NCI-H748 treated with DMSO at 0.1 percent for 48 hours (cell line): ENCODE measurements at regions not wholly inside any gene's neighbourhood (a gene's known extent, or its start where the extent isn't known, plus 50 kb on each side); places are given as distances from the start of the nearest gene placed in this dataset.

ENCODE experiments used
- DNase-seq: peaks from one replicate; lab custom pipeline; 2025; lab: John Stamatoyannopoulos, UW

GRCh38 chr4:14247767-14248166, 620.2 kb upstream of the BOD1L1 start:
- no peak for DNase-seq

GRCh38 chr4:14249226-14249625, 621.7 kb upstream of the BOD1L1 start:
- no peak for DNase-seq

GRCh38 chr4:14254252-14254651, 626.7 kb upstream of the BOD1L1 start:
- no peak for DNase-seq

- DNase-seq: no peak
Measured at GRCh38 chr4:14254926-14255325, 627.4 kb upstream of the BOD1L1 start.

GRCh38 chr4:14257903-14258302, 630.4 kb upstream of the BOD1L1 start:
- DNase-seq: no peak

DNA sequence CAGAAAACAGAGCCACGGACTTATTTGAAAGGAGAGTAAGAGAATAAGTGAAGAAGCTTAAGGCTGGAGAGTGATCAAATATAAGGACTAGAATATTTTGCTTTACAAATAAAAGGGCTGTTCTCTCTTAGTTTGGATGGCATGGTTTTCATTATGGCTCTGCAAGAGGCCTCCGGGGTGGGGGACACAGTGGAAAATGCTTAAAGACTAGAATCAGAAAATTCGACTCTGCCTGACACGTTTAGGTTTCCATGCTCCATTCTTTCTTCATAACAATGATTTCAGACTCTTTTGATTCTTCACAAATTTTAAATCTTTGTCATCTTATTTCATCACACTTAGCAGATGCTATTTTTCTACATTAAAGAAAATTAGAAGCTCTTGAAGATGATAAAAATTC, 632.4 kb upstream of the BOD1L1 start:
- no peak for DNase-seq

DNA sequence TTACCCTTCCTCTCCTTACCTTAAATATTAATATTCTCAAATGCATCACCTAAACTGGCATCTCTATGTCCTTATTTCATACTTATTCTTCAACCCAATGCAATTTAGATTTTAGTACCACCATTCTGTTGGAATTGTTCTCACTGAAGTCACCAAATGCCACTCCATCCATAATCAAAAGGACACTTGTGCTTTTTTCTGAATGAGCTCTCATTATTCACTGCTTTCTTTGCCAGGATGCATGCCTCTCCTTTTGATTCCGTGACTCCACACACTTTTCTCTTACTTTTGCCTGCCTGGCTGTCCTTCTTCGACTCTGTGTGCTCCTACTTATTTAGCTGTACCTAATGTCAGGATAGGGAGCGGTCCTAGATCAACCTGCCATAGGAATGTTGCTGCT, 633.1 kb upstream of the BOD1L1 start:
- no peak for DNase-seq

GRCh38 chr4:14262221-14262620, 634.7 kb upstream of the BOD1L1 start:
- DNase-seq: no peak

DNA sequence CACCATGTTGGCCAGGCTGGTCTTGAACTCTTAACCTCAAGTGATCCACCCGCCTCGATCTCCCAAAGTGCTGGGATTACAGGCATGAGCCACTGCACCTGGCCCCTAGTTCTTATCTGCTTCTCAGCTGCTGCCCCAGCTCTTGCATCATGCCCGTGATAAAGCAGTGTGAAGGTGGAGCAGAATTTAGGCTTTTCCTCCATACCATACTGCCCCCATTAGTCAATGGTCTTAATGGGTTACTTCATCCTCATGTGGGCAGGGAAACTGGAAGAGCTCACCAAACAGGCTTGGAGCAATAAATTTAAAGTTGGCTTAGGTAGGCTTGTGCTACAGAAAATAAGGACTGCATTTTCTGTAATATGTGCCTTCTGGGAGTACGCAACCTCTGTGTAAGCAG, 636.9 kb upstream of the BOD1L1 start:
- DNase-seq: no peak

GRCh38 chr4:14265651-14266050, 638.1 kb upstream of the BOD1L1 start:
- DNase-seq: no peak

GRCh38 chr4:14267373-14268060, 640.0 kb upstream of the BOD1L1 start:
- peak; percentile 90 for DNase-seq

- DNase-seq: no peak
Measured at GRCh38 chr4:14269824-14270223, 642.3 kb upstream of the BOD1L1 start.

DNA sequence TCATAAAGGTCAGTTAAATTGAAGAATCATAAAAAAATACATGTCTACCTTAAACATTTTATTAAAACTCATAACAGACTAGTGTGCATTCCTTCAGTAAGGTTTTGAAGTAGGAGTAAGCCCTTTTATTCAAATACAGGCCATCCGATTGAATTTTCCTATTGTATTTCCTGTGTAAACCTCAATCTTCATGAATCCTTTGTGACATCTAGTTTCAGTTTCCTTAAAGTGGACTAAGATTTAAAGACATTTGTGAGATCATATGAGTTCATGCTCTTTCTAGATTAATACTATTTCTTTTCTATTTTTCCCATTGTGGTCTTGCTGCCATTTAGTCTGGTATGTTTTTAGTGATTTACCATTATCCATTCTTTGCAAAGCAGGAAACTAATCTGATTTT, 644.7 kb upstream of the BOD1L1 start:
- DNase-seq: no peak

- DNase-seq: no peak
Measured at GRCh38 chr4:14277505-14277904, 650.0 kb upstream of the BOD1L1 start.

DNA sequence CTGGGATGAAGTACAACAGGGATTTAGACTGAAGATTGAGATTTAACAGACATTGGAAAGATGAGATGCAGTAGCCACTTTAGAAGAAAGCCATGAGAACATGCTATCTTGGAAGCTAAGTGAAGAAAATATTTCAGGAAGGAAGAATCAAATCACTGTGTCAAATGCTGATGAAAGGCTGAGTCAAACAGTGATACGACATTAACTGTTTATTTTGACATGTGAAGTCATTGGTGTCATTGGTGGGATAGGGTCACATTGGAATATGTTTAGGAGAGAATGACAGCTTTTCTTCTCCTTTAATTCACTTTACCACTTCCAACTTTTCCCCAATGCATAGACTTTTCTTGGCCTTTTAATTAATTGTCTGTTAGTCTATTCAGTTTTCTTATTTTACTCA, 653.0 kb upstream of the BOD1L1 start:
- no peak for DNase-seq

- DNase-seq: no peak
Measured at GRCh38 chr4:14284578-14284977, 657.1 kb upstream of the BOD1L1 start.

DNA sequence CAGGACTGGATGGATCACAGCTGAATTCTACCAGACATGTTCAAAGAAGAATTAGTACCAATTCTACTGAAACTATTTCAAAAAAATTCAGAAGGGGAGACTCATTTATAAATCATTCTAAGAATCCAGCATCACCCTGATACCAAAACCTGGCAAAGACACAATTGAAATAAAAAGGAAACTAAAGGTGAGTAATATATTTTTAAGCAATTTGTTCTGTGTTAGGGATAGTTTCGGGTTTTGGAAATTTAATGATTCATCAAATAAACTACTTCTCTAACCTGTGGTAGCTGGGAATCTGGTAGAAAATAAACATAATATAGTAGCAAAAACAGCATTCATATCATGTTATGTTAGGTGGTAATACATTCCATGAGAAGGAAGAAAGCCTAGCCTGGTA, 662.2 kb upstream of the BOD1L1 start:
- no peak for DNase-seq

GRCh38 chr4:14293582-14293981, 666.1 kb upstream of the BOD1L1 start:
- no peak for DNase-seq

GRCh38 chr4:14294611-14295010, 667.1 kb upstream of the BOD1L1 start:
- no peak for DNase-seq

- DNase-seq: no peak
Measured at GRCh38 chr4:14299166-14299565, 671.6 kb upstream of the BOD1L1 start.

DNA sequence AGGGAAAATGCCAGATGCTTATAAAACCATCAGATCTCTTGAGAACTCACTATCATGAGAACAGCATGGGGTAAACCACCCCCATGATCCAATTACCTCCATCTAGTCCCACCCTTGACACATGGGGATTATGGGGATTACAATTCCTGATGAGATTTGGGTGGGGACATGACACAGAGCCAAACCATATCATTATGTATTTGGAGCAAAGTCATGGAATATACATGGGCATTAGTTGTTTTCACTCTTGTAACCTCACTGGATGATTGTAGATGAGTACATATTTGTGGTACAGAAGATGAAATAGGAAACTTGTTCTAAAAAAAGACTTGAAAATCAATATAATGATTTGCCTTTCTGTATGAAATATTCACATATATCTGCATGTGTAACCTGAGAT, 674.5 kb upstream of the BOD1L1 start:
- DNase-seq: no peak

DNA sequence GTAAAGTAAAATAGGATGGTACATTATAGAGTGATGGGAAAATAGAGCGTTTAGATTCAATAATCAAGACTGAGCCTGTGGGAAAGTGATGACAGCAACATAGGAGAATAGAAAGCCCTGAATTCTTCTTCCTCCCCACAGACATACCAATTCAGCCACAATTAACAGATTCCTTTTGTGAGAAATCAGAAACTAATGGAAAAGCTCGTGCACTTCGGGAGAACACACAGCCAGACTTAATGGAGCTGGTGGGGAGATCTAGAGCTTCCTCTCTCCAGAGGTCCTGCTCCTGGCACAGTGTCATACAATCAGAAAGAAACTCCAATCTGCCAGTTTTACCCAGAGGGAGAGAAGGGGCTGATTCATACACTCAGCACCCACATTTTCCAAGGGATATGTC, 676.3 kb upstream of the BOD1L1 start:
- no peak for DNase-seq

GRCh38 chr4:14308229-14308651, 680.7 kb upstream of the BOD1L1 start:
- no peak for DNase-seq

- no peak for DNase-seq
Measured at GRCh38 chr4:14309431-14309830, 681.9 kb upstream of the BOD1L1 start.

DNA sequence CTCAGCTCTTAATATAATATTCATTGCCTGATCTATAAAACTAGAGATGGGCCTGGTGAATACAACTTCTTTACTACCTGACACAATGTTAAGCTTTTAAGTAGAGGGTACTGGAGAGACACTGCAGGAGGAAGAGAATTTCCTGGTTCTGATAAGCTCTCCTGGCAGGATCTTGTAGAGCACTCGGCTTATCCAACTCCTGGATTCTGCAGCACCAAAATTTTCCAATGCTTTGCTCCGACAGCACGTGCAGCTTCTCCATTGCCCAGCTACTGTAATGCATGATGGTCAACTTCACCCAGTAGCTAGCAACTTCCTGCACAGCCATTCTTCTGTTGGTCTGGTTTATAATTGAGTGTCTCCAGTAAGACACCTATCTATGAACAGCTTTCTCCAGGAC, 686.2 kb upstream of the BOD1L1 start:
- DNase-seq: no peak
